SH-SY5Y (cell line): ENCODE measurements at regions not wholly inside any gene's neighbourhood (a gene's known extent, or its start where the extent isn't known, plus 50 kb on each side); places are given as distances from the start of the nearest gene placed in this dataset.

Experiments used
- GATA2 ChIP-seq: IDR thresholded peaks from 2 replicates; pipeline ENCODE4 v1.6.1; 2011; ENCODE audit warnings: mild to moderate bottlenecking, low read depth, low read length
- GATA3 ChIP-seq: IDR thresholded peaks from 2 replicates; pipeline ENCODE4 v1.6.1; 2011; ENCODE audit warnings: low read depth, mild to moderate bottlenecking, low read length, moderate library complexity

DNA sequence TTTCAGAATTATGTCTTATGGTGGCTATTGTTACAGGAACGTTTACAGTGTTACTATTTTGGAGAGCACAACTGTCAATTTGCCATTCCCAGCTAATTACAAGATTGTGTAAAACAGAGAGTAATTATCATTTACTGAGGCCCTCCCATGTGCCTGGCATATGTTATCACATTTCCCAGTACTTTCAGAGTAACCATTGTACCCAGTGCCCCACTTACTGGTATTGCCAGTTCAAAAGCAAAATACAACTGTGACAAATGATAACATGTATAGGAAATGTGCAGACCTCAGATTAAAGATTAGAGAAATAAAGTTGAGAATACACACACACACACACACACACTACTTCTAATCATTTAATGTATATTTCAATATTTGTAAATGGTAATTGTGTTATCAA lies 572.5 kb downstream of the POM121L12 start:
- TF ChIP-seq GATA2 (no peak), GATA3 (no peak)
